ENCODE measurements at regions not wholly inside any gene's neighbourhood (a gene's known extent, or its start where the extent isn't known, plus 50 kb on each side); places are given as distances from the start of the nearest gene placed in this dataset.
"Not testable (repeated sequence)": the region's sequence is repeated elsewhere in the genome, so short reads cannot be mapped to it uniquely, and the experiment has no call there.

- DNase-seq (ENCODE audit: low spot score) = no peak
These were observed 74.2 kb upstream of the RGPD5 start for GRCh38 chr2:109719871-109720270.

GRCh38 chr2:109720380-109721106 lies 73.6 kb upstream of the RGPD5 start:
- DNase-seq (ENCODE audit: low spot score) = no peak

GRCh38 chr2:109721135-109721534 lies 73.0 kb upstream of the RGPD5 start:
- no peak for DNase-seq (ENCODE audit: low spot score)

GRCh38 chr2:109721626-109722025 lies 72.5 kb upstream of the RGPD5 start:
- no peak for DNase-seq (ENCODE audit: low spot score)

GRCh38 chr2:109722026-109722425 lies 72.1 kb upstream of the RGPD5 start:
- DNase-seq (ENCODE audit: low spot score) = no peak

- DNase-seq (ENCODE audit: low spot score) = not testable (repeated sequence)
These were observed 71.5 kb upstream of the RGPD5 start for GRCh38 chr2:109722640-109723039.

GRCh38 chr2:109723153-109723552 lies 71.0 kb upstream of the RGPD5 start:
- not testable (repeated sequence) for DNase-seq (ENCODE audit: low spot score)

- no peak for DNase-seq (ENCODE audit: low spot score)
These were observed 69.3 kb upstream of the RGPD5 start for GRCh38 chr2:109724533-109725460.

GRCh38 chr2:109726379-109727270 lies 67.5 kb upstream of the RGPD5 start:
- peak; percentile 94 for DNase-seq (ENCODE audit: low spot score)

GRCh38 chr2:109727929-109728447 lies 66.1 kb upstream of the RGPD5 start:
- DNase-seq (ENCODE audit: low spot score) = no peak

GRCh38 chr2:109733746-109734145 lies 60.4 kb upstream of the RGPD5 start:
- DNase-seq (ENCODE audit: low spot score) = not testable (repeated sequence)

GRCh38 chr2:109736177-109736827 lies 57.8 kb upstream of the RGPD5 start:
- DNase-seq (ENCODE audit: low spot score) = peak; percentile 65

Data from kidney tubule cell (primary cell).